ENCODE measurements at regions not wholly inside any gene's neighbourhood (a gene's known extent, or its start where the extent isn't known, plus 50 kb on each side); places are given as distances from the start of the nearest gene placed in this dataset.

DNA sequence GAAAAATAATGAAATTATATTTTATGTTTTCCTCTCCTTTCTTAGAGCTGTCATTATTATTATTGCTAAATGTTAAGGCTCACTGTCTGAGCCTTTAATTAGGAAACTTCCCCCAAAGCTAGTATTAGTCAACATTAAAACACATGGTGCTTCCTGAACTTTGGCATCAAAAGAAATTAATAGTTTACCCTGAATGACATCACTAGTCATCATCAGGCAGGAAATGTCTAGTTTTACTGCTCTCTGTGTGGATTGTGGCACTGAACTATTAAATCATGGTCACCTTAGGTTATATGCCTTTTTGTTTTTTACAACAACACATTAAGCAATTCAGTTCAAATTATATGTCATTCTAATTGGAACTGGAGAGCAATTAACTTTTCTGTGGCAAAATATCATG is 595.5 kb downstream of the SLITRK1 start:
- BruUV-seq (replicated peaks): no TSS peak
- no peak for TF ChIP-seq EZH2phosphoT487 (IDR thresholded peaks at IDR 0.05; ENCODE audit: borderline replicate concordance, low read depth, low read length)
- TF ChIP-seq, protein P1, sequence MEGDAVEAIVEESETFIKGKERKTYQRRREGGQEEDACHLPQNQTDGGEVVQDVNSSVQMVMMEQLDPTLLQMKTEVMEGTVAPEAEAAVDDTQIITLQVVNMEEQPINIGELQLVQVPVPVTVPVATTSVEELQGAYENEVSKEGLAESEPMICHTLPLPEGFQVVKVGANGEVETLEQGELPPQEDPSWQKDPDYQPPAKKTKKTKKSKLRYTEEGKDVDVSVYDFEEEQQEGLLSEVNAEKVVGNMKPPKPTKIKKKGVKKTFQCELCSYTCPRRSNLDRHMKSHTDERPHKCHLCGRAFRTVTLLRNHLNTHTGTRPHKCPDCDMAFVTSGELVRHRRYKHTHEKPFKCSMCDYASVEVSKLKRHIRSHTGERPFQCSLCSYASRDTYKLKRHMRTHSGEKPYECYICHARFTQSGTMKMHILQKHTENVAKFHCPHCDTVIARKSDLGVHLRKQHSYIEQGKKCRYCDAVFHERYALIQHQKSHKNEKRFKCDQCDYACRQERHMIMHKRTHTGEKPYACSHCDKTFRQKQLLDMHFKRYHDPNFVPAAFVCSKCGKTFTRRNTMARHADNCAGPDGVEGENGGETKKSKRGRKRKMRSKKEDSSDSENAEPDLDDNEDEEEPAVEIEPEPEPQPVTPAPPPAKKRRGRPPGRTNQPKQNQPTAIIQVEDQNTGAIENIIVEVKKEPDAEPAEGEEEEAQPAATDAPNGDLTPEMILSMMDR (conservative IDR thresholded peaks at IDR 0.05; ENCODE audit: low read length): no peak
- no peaks in the 10 kb centered on the region for H3K79me2 ChIP-seq (ENCODE audit: insufficient read depth, low read depth, low read length)
- H3K4me1 ChIP-seq (ENCODE audit: insufficient read depth, low read length, poor library complexity, severe bottlenecking): no peaks in the 10 kb centered on the region
- H3K4me3 ChIP-seq (ENCODE audit: low read depth, low read length, poor library complexity, severe bottlenecking): no peak overlapping the region
- no peak for DNase-seq (ENCODE audit: low spot score)
- H3K36me3 ChIP-seq (ENCODE audit: insufficient read depth, low read length): no peaks in the 10 kb centered on the region
- H3K4me2 ChIP-seq (ENCODE audit: low read length): no peak overlapping the region
- ChIA-PET CTCF (ENCODE audit: unreplicated experiment) (no interaction called here), POLR2A (interaction anchor here (1.3 kb wide), 1 partner anchor 18 kb away, joined by 3 read pairs; no protein-coding TSS in a partner anchor)
- H3K9me2 ChIP-seq (ENCODE audit: insufficient read depth, low read length): no peaks in the 10 kb centered on the region
- H3K9me3 ChIP-seq (ENCODE audit: low read length): no peaks in the 10 kb centered on the region; the same call in 1 of the 2 replicates
- intact Hi-C loops (cut with micrococcal nuclease; ENCODE audit: unreplicated experiment): no loop called here
- no peaks in the 10 kb centered on the region for H4K20me1 ChIP-seq (ENCODE audit: insufficient read depth, low read length)
- no peak overlapping the region for H3K27ac ChIP-seq (ENCODE audit: low read depth, low read length, poor library complexity, severe bottlenecking)
- H2AFZ ChIP-seq (ENCODE audit: low read length): no peak overlapping the region

- Histone ChIP-seq H3K4me2 (ENCODE audit: low read length) (no peak overlapping the region), H3K36me3 (ENCODE audit: insufficient read depth, low read length) (no peaks in the 10 kb centered on the region), H3K79me2 (ENCODE audit: insufficient read depth, low read depth, low read length) (no peaks in the 10 kb centered on the region), H4K20me1 (ENCODE audit: insufficient read depth, low read length) (no peaks in the 10 kb centered on the region), H3K4me3 (ENCODE audit: low read depth, low read length, poor library complexity, severe bottlenecking) (no peak overlapping the region), H3K9me3 (ENCODE audit: low read length) (0 out of 2 replicates have a peak, but pooled peaks cover 4% of the 10 kb centered on the region), H3K27ac (ENCODE audit: low read depth, low read length, poor library complexity, severe bottlenecking) (no peak overlapping the region), H2AFZ (ENCODE audit: low read length) (no peak overlapping the region), H3K4me1 (ENCODE audit: insufficient read depth, low read length, poor library complexity, severe bottlenecking) (no peaks in the 10 kb centered on the region), H3K9me2 (ENCODE audit: insufficient read depth, low read length) (no peaks in the 10 kb centered on the region)
- BruUV-seq (replicated peaks): no TSS peak
- intact Hi-C loops (cut with micrococcal nuclease; ENCODE audit: unreplicated experiment): no loop called here
- no peak for TF ChIP-seq EZH2phosphoT487 (IDR thresholded peaks at IDR 0.05; ENCODE audit: borderline replicate concordance, low read depth, low read length)
- TF ChIP-seq, protein P1 (conservative IDR thresholded peaks at IDR 0.05; ENCODE audit: low read length): no peak
- DNase-seq (ENCODE audit: low spot score): no peak
- POLR2A ChIA-PET: no interaction called here
- CTCF ChIA-PET (ENCODE audit: unreplicated experiment): no interaction called here
Measured at GRCh38 chr13:83281654-83282053, 600.6 kb downstream of the SLITRK1 start.

DNA sequence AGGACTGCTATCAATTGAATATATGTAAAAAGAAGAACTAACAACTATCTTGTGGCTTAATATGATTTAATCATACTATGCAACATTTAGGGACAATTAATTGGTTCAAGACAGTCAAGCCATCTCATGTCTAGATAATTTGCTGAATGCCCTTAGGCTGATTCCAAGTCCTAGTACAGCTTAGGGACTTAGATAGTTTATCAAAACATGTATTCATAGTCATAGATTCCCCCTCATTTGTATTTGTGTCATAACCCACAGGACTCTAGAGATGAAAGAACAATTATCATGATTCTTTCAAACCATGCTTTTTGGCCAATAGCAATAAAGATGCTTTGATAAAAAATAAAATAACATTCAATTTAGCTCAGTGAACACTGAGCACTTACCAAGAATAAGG is 607.6 kb downstream of the SLITRK1 start:
- DNase-seq (ENCODE audit: low spot score): no peak
- no TSS peak for BruUV-seq (replicated peaks)
- no peaks in the 10 kb centered on the region for H3K36me3 ChIP-seq (ENCODE audit: insufficient read depth, low read length)
- H3K79me2 ChIP-seq (ENCODE audit: insufficient read depth, low read depth, low read length): no peaks in the 10 kb centered on the region
- TF ChIP-seq, protein P1 (conservative IDR thresholded peaks at IDR 0.05; ENCODE audit: low read length): no peak
- TF ChIP-seq EZH2phosphoT487 (IDR thresholded peaks at IDR 0.05; ENCODE audit: borderline replicate concordance, low read depth, low read length): no peak
- no peak overlapping the region for H2AFZ ChIP-seq (ENCODE audit: low read length)
- no peaks in the 10 kb centered on the region for H4K20me1 ChIP-seq (ENCODE audit: insufficient read depth, low read length)
- H3K9me3 ChIP-seq (ENCODE audit: low read length): no peaks in the 10 kb centered on the region
- intact Hi-C loops (cut with micrococcal nuclease; ENCODE audit: unreplicated experiment): no loop called here
- H3K4me1 ChIP-seq (ENCODE audit: insufficient read depth, low read length, poor library complexity, severe bottlenecking): no peaks in the 10 kb centered on the region
- H3K27ac ChIP-seq (ENCODE audit: low read depth, low read length, poor library complexity, severe bottlenecking): no peak overlapping the region
- H3K9me2 ChIP-seq (ENCODE audit: insufficient read depth, low read length): no peaks in the 10 kb centered on the region
- ChIA-PET POLR2A (no interaction called here), CTCF (ENCODE audit: unreplicated experiment) (no interaction called here)
- H3K4me2 ChIP-seq (ENCODE audit: low read length): no peak overlapping the region
- H3K4me3 ChIP-seq (ENCODE audit: low read depth, low read length, poor library complexity, severe bottlenecking): no peak overlapping the region
